GM18499 (cell line): ENCODE measurements at regions not wholly inside any gene's neighbourhood (a gene's known extent, or its start where the extent isn't known, plus 50 kb on each side); places are given as distances from the start of the nearest gene placed in this dataset.
"Not testable (repeated sequence)": the region's sequence is repeated elsewhere in the genome, so short reads cannot be mapped to it uniquely, and the experiment has no call there.

Source experiments
- ATAC-seq: cut with Tn5 transposase; IDR thresholded peaks from one replicate; pipeline ENCODE4 v1.9.1; 2021; ENCODE audit warnings: moderate number of reproducible peaks; ENCODE audit not compliant: insufficient read depth, unreplicated experiment

DNA sequence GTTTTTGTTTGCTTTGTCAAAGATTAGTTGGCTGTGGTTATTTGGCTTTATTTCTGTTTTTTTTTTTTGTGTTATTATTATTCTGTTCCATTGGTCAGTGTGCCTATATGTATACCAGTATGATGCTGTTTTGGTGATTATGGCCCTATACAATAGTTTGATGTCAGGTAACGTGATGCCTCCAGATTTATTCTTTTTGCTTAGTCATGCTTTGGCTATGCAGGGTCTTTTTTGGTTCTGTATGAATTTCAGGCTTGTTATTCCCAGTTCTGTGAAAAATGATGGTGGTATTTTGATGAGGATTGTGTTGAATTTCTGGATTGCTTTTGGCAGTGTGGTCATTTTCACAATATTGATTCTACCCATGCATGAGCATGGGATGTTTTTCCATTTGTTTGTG lies 312.8 kb downstream of the TAF11L14 start:
- ATAC-seq, result no peak

DNA sequence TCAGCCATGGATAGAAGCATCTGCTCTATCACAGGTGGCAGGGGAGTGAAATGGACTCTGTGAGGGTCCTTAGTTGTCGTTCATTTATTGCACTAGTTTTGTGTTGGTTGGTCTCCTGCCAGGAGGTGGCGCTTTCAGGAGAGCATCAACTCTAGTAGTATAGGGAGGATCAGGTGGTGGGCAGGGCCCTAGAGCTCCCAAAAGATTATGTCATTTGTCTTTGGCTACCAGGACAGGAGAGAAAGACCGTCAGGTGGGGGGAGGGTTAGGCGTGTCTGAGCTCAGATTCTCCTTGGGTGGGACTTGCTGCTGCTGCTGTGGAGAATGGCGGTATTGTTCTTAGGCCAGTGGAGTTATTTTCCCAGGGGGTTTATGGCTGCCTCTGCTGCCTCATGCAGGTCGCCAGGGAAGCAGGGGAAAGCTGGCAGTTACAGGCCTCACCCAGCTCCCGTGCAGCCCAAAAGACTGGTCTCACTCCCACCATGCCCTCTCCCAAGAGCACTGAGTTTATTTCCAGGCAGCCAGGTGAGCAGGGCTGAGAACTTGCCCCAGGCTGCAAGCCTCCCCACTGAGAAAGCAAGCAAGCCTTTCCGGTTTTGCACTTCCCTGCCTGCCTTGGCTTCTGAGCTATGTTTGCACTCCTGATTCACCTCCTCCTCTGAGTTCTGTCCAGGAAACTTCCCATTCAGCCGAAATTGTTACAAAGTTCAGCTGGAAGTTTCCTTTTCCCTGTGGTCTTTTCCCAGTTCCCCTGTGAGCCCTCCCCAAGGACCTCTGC lies 317.3 kb downstream of the TAF11L14 start:
- ATAC-seq, result no peak

GRCh38 chr5:17952231-17952630 lies 318.0 kb downstream of the TAF11L14 start:
- ATAC-seq, result no peak

- no peak for ATAC-seq
Observed at GRCh38 chr5:17964067-17964466, 329.8 kb downstream of the TAF11L14 start.

DNA sequence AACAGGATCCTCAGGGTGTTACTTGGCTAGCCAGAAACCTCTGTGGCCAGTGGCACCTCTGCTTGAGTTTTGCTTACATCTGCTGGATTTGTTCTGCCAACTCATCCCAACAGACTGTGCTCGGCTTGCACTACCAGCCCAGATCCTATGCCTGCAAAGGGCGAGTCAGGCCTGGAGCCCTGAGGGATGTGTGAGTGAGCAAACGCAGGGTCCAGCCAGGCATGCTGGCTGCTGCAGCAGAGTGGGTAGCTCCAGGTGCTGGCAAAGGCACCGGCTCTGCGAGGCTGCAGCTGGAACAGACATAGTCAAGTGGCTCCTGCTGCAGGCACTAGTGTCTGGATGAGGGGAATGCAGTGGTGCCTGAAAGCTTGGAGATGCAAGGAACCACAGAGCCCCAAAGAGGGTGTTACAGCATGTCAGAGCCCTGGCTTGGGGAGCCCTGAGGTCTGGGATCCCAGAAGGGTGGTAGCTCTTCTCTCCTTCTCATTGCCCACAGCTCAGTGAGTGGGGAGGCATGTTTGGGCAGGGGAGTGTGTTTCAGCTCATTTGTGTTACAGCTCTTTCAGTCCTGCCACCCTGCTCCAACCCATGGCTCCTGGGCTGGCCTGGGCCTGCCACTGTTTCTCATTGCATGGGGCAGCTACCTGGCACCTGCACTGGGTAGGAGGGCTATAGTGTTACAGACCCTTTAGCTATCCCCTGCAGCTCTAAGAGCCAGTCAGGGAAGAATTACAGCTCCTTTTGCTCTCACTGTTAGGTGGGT lies 332.6 kb downstream of the TAF11L14 start:
- ATAC-seq, result no peak

GRCh38 chr5:17976404-17976803 lies 342.1 kb downstream of the TAF11L14 start:
- ATAC-seq, result no peak

- no peak for ATAC-seq
Observed at GRCh38 chr5:17978954-17979353, 344.7 kb downstream of the TAF11L14 start.

GRCh38 chr5:17982626-17983025 lies 348.4 kb downstream of the TAF11L14 start:
- not testable (repeated sequence) for ATAC-seq

DNA sequence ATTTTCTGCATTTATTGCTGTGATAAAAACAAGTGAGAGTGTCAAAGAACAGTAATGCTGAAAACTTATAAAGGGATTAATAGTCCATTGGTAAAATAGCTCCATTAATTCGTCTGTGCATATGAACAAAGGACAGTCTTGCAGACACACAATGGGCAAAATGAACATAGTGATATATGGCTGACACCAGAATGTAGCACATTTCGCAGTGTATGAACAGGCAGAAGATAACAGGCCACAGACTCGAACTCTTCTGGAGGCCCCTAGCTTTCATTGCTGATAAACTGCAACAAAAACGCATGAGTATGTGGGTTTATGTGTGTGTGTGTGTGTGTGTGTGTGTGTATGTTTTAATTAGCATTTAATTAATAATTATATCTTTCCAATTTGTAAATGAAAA lies 354.8 kb downstream of the TAF11L14 start:
- ATAC-seq, result no peak

DNA sequence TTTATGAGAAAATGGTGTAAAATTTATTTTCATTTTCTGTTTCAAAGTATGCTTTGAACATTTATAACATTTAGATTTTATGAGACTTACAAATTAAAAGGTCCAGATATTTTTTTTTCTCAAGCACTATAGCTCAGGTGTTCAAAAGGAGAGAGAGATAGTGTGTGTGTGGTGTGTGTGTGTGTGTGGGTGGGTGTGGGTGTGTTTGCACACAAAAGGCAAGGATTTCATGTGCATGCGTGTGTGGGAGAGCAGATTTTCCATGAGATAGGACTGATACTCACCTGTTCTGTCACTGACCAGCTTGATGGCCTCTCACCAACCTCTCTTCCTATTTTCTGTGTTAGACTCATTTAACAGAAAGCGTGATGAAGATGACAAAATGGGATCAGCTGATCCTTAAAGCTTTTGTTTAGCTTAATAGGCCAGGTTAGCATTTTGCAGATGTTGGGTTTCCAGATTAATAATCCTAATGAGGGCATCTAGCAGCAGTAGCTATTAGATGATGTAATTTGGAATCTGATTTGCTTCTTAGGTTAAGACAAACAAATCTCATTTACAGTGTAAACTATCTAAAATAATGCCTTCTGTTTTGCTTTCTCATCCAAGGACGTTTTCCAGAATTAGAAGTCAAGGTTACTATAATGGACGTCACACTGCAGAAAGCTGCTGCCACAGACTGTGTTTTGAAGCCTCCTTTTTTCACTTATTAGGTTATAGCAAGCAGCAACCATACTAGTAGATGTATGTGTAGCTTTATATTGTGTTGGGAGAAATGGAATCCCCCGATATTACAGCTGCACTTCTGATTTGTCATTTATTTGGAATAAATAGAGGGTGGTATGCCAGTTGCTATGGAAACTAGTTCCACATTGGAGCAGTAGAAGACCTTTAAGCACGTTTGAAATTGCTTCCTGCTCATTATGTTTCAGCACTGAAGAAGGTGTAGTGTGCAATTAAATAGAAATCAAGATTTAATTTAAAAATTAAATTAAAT lies 355.6 kb downstream of the TAF11L14 start:
- ATAC-seq, result no peak

- no peak for ATAC-seq
Observed at GRCh38 chr5:17991775-17992174, 357.5 kb downstream of the TAF11L14 start.

DNA sequence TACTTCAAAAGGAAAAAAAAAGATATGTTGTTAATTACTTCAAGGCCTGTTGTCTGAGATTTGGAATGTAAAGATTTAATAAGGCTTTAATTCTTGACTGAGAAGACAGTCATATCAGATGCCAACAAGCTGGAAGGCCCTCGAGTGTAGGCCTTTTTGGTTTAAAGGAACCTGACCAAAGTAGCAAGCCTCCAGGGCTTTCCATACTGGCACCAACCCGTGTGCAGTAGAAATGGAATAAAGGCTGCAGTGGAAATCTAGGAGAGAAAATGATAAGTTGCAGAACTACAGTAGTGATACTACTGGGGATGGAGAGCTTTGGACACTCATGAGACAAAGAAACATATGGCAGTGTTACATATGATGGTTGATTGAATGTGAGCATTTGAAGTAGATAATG lies 358.0 kb downstream of the TAF11L14 start:
- ATAC-seq, result no peak

GRCh38 chr5:17995997-17996396 lies 361.7 kb downstream of the TAF11L14 start:
- ATAC-seq, result no peak

DNA sequence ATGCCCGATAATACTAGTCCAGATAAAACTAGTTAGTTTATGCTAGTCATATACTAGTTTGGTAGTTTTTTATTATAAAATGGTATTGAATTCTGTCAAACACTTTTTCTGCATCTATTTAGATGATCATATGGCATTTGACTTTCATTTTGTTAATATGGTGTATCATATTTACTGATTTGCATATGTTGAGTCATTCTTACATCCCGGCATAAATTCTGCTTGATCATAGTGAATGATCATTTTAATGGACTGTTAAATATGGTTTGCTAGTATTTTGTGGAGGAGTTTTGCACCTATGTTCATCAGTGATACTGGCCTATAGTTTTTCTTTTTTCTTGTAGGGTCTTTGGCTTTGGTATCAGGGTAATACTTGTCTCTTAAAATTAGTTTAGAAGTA lies 365.6 kb downstream of the TAF11L14 start:
- no peak for ATAC-seq

DNA sequence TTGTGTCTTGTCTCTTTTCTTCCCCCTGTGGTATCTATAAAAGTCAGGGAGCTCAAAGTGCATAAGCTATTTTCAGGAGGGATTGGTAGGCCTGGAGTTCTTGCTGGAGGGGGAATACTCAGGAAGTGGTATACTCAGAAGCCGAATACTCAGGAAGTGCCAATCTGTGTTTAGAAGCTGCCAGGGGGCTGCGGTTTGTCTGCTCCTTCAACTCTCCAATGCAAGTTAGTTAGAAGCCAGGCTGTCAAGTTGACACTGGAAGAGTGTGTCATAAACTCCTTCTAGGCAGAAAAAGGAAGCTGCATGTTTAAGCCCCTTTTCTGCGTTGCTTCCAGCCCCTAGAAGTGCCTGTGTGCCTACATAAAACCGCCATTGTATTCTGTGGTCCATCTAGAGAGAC lies 366.5 kb downstream of the TAF11L14 start:
- ATAC-seq, result no peak

DNA sequence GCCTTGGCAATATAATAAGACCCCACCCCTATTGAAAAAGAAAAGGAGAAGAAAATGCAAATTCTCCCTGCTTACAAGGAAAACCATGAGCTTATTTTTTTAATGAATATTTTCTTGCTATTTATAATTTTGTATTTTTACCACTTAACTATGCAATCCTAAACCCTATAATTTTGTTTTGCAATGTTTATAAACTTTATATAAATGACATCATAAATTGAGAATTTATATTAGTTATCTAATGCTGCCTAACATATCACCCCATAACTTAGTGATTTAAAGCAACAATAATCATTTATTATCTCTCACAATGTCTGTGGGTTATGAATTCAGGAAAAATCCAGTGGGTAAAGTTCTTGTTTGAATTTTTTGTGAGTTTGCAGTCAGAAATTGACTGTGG lies 369.1 kb downstream of the TAF11L14 start:
- ATAC-seq, result no peak

DNA sequence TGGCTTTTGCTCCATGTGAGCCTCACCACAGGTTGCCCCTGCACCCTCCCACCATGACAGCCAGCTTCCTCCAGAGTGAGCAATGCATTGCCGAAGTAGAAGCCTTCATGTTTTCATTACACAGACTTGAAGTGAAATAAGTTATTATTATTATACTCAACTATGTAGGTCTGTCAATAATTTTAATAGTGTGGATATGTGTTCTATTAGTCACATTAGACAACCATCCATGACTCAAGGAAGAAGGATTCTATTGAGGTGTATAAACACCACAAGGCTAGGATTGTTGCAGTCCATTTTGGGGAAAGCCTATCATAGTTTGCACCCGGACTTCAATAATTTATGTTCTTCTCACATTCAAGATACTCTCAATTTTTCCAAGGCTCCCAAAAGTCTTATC lies 369.5 kb downstream of the TAF11L14 start:
- ATAC-seq, result no peak

DNA sequence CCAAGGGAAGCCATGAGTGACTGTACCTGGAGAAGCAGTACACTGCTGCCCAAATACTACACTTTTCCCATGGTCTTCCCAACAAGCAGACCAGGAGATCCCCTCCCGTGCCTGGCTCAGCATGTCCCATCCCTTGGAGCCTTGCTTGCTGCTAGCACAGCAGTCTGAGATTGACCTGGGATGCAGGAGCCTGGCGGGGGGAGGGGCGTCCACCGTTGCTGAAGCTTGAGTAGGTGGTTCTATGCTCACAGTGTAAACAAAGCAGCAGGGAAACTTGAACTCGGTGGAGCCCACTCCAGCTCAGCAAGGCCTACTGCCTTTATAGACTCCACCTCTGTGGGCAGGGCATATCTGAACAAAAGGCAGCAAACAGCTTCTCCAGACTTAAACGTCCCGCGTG lies 372.0 kb downstream of the TAF11L14 start:
- not testable (repeated sequence) for ATAC-seq

GRCh38 chr5:18008940-18009339 lies 374.7 kb downstream of the TAF11L14 start:
- no peak for ATAC-seq

DNA sequence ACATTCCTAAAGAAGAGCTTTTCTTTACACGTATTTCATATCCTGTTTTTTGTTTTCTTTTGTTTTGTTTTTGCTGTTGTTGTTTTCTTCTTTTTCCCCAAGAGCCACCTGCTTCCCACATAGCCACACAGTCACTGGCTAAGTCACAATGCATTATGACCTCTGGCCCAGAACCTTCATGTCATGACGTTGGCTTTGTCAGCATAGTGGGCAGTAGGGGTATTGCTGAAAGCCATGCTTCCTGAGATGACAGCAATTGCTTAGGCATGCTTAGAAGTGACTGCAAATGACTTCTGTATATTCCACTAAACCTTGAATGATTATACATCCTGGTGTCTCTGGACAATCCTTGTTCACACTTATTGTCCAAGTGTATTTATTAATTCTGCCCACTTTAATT lies 375.8 kb downstream of the TAF11L14 start:
- no peak for ATAC-seq

- no peak for ATAC-seq
Observed at GRCh38 chr5:18018472-18018871, 384.2 kb downstream of the TAF11L14 start.
